OCI-LY1 (cell line): ENCODE measurements at regions not wholly inside any gene's neighbourhood (a gene's known extent, or its start where the extent isn't known, plus 50 kb on each side); places are given as distances from the start of the nearest gene placed in this dataset.

Experiments used
- H2AFZ ChIP-seq: fragments of 200-600 bp; sonication (generic), shearing (Covaris generic); 2 replicates; pipeline ENCODE4 v1.6.0; 2014; ENCODE audit warnings: antibody characterized with exemption, mild to moderate bottlenecking, low read length
- H3F3A ChIP-seq: fragments of 200-600 bp; sonication (generic), shearing (Covaris generic); 2 replicates; pipeline ENCODE4 v1.6.0; 2014; ENCODE audit warnings: mild to moderate bottlenecking, antibody characterized with exemption, low read length, moderate library complexity; ENCODE audit not compliant: insufficient read depth
- H3K27ac ChIP-seq: fragments of 200-600 bp; sonication (generic); 2 replicates; pipeline ENCODE4 v1.5.1; 2014; ENCODE audit warnings: low read length, mixed run types, mild to moderate bottlenecking, low read depth; ENCODE audit not compliant: poor library complexity, severe bottlenecking
- H3K27me3 ChIP-seq: fragments of 200-600 bp; sonication (generic); 2 replicates; pipeline ENCODE4 v1.6.0; 2014; ENCODE audit warnings: antibody characterized with exemption, mild to moderate bottlenecking, low read length, moderate library complexity; ENCODE audit not compliant: insufficient read depth
- H3K36me3 ChIP-seq: fragments of 200-600 bp; sonication (generic); 2 replicates; pipeline ENCODE4 v1.6.1; 2014; ENCODE audit warnings: mild to moderate bottlenecking, antibody characterized with exemption, low read length, moderate library complexity, mixed read lengths; ENCODE audit not compliant: insufficient read depth
- H3K4me1 ChIP-seq: fragments of 200-600 bp; sonication (generic); 2 replicates; pipeline ENCODE4 v1.5.1; 2014; ENCODE audit warnings: mild to moderate bottlenecking, low read length, moderate library complexity; ENCODE audit not compliant: insufficient read depth, severe bottlenecking
- H3K4me2 ChIP-seq: fragments of 200-600 bp; sonication (generic), shearing (Covaris generic); 2 replicates; pipeline ENCODE4 v1.6.1; 2014; ENCODE audit warnings: low read length
- H3K4me3 ChIP-seq: fragments of 200-600 bp; sonication (generic); 2 replicates; pipeline ENCODE4 v1.5.1; 2014; ENCODE audit warnings: low read length, low read depth, mild to moderate bottlenecking, mixed read lengths; ENCODE audit not compliant: poor library complexity, severe bottlenecking
- H3K79me2 ChIP-seq: fragments of 200-600 bp; shearing (Covaris generic); 2 replicates; pipeline ENCODE4 v1.6.1; 2016; ENCODE audit warnings: mixed run types, low read length, mixed read lengths; ENCODE audit not compliant: insufficient read depth
- H3K9ac ChIP-seq: fragments of 200-600 bp; sonication (generic), shearing (Covaris generic); 2 replicates; pipeline ENCODE4 v1.6.1; 2014; ENCODE audit warnings: mild to moderate bottlenecking, low read length, mixed read lengths
- H3K9me2 ChIP-seq: fragments of 200-600 bp; sonication (generic), shearing (Covaris generic); 2 replicates; pipeline ENCODE4 v1.6.1; 2014; ENCODE audit warnings: low read depth, mild to moderate bottlenecking, low read length, mixed read lengths
- H3K9me3 ChIP-seq: fragments of 200-600 bp; shearing (Covaris generic); 2 replicates; pipeline ENCODE4 v1.6.1; 2014; ENCODE audit warnings: low read length, mixed read lengths
- H4K20me1 ChIP-seq: fragments of 200-600 bp; sonication (generic), shearing (Covaris generic); 2 replicates; pipeline ENCODE4 v1.6.0; 2016; ENCODE audit warnings: mild to moderate bottlenecking, low read length; ENCODE audit not compliant: insufficient read depth
- CTCF ChIP-seq: fragments of 200-600 bp; sonication (generic), shearing (Covaris generic); IDR thresholded peaks from 2 replicates; pipeline ENCODE4 v1.5.1; 2017; ENCODE audit warnings: mild to moderate bottlenecking, antibody characterized with exemption, low read length, moderate library complexity, mixed read lengths
- EZH2 ChIP-seq: fragments of 200-600 bp; sonication (generic), shearing (Covaris generic); IDR thresholded peaks from 2 replicates; pipeline ENCODE4 v1.8.0; 2017; ENCODE audit warnings: borderline replicate concordance, mixed run types, mild to moderate bottlenecking, antibody characterized with exemption, low read length, moderate library complexity, mixed read lengths

DNA sequence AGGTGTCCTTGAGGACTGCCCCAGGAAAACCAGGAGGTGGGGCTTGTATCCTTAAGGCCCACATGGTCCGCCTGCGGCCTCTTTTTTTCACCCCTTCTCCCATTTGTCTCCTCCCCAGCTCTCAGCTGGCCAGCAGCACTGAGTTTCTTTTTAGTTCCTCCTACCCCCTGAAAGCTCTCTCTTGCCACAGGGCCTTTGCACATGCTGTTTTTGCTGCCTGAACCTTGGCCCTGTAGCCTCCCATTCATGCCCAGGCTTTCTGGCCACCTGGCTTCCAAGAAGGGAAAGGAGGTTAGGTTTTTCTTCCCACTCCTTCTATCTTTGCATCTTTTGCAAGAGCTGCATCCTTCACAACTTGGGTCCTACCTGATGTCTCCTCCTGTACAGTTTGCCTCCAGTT, 358.1 kb downstream of the VRK1 start:
- Histone ChIP-seq H3K9me2 (no peaks in the 10 kb centered on the region), H3K9ac (no peak overlapping the region), H2AFZ (no peak overlapping the region), H3K9me3 (no peaks in the 10 kb centered on the region), H3K79me2 (no peaks in the 10 kb centered on the region), H4K20me1 (no peaks in the 10 kb centered on the region), H3K4me1 (no peaks in the 10 kb centered on the region), H3F3A (no peaks in the 10 kb centered on the region), H3K27me3 (no peaks in the 10 kb centered on the region), H3K4me3 (no peak overlapping the region), H3K36me3 (no peaks in the 10 kb centered on the region), H3K4me2 (no peak overlapping the region), H3K27ac (no peak overlapping the region)
- TF ChIP-seq CTCF = no peak
- TF ChIP-seq EZH2 = no peak

- Histone ChIP-seq H3K27ac (no peak overlapping the region), H3K9ac (no peak overlapping the region), H3F3A (no peaks in the 10 kb centered on the region), H3K9me3 (no peaks in the 10 kb centered on the region), H3K27me3 (no peaks in the 10 kb centered on the region), H3K9me2 (no peaks in the 10 kb centered on the region), H3K4me1 (no peaks in the 10 kb centered on the region), H3K36me3 (no peaks in the 10 kb centered on the region), H3K4me3 (no peak overlapping the region), H3K79me2 (no peaks in the 10 kb centered on the region), H3K4me2 (no peak overlapping the region), H2AFZ (no peak overlapping the region), H4K20me1 (no peaks in the 10 kb centered on the region)
- no peak for TF ChIP-seq CTCF
- no peak for TF ChIP-seq EZH2
Measured at GRCh38 chr14:97155814-97156213, 358.6 kb downstream of the VRK1 start.

GRCh38 chr14:97156705-97157104, 359.5 kb downstream of the VRK1 start:
- Histone ChIP-seq H3K79me2 (no peaks in the 10 kb centered on the region), H3K9me3 (no peaks in the 10 kb centered on the region), H3F3A (no peaks in the 10 kb centered on the region), H3K27me3 (no peaks in the 10 kb centered on the region), H3K27ac (no peak overlapping the region), H4K20me1 (no peaks in the 10 kb centered on the region), H3K4me2 (no peak overlapping the region), H3K9ac (no peak overlapping the region), H2AFZ (no peak overlapping the region), H3K4me1 (no peaks in the 10 kb centered on the region), H3K9me2 (no peaks in the 10 kb centered on the region), H3K4me3 (no peak overlapping the region), H3K36me3 (no peaks in the 10 kb centered on the region)
- TF ChIP-seq EZH2 = no peak
- TF ChIP-seq CTCF = no peak
